IPS-NIHi11 (cell line): ENCODE measurements at regions not wholly inside any gene's neighbourhood (a gene's known extent, or its start where the extent isn't known, plus 50 kb on each side); places are given as distances from the start of the nearest gene placed in this dataset.
"Not testable (repeated sequence)": the region's sequence is repeated elsewhere in the genome, so short reads cannot be mapped to it uniquely, and the experiment has no call there.

Experiments used
- DNase-seq: peaks from one replicate; pipeline ENCODE4 v3.0.0; 2012; ENCODE audit warnings: mixed read lengths, low spot score

DNA sequence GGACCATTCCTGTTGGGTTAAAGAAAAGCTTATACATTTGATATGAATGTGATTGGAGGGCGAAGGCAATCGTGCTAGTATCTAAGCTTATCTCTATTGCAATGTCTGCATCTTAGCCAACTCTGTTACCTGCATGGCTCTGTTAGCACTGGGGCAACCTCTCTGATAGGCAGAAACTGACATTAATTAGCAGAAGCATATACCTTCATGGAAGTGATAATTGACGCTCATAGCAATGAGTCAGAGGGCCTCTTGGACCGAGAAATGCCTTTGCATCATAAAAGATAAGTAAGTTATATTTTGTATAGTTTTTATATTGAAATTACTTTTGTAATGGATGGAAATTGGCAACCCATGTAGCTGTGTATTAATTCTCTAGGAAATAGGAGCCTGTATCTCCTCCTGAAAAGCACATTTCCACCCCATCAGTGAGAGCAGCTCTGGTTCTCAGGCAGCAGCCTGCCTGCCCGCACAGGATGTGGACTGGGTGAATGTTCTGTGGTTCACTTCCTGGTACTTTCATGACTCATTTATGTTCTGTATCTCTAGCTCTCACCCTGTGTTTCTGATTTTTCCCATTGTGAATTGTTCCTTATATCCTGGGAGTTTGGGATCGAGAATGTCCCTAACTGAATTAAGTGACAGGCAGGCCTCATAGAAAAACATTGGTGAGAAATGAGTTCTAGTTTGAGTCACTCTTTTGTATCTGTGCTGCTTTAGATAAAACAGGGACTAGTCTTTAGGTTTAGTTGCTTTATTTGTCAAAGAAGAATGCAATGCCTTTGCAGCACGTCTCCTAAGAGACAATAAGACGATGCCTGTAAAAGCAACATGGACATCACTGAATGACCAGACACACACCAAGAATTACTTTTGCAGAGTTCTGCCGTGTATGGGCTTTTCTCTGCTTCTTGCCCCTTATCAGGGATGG lies 344.9 kb downstream of the DCDC2C start:
- no peak for DNase-seq

DNA sequence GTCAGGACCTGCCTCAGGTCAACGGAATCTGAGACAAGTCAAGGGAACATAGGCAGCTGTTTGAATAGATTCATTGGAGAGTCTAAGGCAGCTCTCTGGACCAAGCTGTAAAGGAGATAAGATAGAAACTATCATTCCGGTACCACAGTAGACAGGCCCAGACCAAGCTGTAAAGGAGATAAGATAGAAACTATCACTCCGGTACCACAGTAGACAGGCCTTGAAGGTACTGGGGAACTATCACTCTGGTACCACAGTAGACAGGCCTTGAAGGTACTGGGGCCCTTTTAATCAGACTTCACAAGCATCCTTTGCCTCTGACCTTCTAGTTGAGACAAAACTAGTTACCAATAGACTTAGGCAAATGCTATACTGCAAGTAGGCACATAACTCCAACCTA lies 346.1 kb downstream of the DCDC2C start:
- DNase-seq, result no peak

DNA sequence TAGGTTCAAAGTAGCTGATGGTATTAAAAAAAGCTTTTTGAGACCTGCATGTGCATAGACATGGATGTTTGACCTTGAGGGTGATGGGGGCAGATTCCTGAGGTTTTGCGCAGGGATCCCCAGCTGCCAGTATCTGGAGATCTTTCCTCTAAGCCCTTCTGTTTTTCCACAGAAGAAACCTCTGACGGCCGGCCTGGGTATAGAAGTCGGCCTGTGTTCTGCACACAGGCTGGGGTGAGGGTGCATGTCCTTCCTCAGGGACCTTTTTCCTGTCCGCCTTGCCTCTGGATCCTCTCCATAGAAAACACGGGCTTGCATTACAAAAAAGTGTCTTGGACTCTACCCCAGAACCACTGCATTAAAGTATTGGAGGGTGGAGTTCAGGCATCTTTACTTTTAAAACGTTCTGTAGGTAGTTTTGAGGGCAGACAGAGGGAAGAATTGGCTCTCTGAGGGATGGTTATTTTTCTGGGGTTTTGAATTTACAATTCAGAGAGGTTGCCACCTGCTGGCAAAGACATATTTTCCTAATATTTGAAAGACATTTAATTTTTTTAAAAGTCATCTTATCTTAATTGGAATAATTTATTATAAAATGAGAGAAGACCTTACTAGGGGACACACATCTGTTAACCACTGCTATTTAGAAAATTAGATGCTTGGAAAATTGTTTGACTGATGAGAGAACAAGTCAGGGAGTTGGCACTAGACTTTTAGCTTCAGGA lies 350.6 kb downstream of the DCDC2C start:
- no peak for DNase-seq

DNA sequence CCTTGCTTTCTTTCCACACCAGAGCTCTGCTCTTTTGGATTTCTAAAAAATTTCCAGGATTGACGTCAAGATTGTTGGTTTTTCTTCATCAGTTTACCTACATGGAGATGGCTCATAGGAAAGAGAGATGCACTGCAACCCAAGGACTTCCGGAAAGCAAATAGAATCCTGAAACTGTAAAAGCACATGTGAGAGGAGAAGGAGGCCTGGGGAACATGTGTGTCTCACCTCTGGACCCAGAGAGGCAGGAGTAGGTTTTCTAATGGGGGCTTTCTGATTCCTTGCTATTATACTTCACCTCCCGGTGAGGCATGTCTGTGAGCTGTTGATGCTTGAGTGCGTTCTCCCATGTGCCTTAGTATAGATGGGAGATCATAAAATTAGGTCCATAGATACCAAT lies 362.8 kb downstream of the DCDC2C start:
- no peak for DNase-seq

DNA sequence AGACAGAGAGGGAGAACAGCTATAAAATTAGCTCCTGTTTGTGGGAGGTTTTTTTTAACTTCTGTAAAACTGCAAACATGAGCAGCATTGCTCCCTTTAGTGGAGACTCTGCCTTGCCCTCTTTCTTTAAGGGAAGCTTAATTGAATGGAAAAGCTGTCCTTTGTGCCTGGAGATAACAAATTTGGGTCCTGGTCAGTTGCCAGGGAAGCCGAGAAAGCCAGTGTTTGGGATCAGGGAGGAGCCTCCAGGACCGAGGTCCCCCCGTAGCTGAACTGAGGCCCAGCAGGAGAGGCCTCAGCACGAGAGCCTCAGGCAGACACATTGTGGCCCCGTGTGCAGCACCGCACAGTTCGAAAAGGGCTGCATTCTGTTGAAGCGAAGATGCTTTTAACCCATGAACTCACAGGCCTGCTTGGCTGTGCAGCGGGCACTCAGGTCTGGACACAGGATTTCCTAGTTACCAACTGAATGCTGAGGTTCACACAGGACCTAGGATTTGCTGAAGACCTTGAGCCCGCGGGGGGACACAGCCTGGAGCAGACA lies 369.7 kb downstream of the DCDC2C start:
- DNase-seq, result no peak

DNA sequence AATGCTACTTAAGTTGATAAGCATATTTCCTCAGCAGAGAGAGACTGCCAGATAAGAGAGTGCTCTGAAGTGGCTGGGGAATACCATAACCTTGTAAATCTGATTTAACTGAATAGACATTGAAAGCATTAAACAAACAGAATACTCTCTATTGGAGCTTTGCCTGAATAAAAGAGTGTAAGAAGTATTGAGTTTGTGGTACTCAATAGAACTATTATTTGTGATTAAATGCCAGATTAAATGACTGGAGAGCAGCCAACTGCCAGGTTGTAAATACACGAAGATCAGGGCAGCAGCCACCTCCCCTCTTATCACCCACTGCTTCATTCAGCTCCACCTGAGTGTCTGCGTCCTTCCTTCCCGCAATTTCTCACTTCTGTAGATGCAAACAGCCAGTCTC lies 373.6 kb downstream of the DCDC2C start:
- no peak for DNase-seq

DNA sequence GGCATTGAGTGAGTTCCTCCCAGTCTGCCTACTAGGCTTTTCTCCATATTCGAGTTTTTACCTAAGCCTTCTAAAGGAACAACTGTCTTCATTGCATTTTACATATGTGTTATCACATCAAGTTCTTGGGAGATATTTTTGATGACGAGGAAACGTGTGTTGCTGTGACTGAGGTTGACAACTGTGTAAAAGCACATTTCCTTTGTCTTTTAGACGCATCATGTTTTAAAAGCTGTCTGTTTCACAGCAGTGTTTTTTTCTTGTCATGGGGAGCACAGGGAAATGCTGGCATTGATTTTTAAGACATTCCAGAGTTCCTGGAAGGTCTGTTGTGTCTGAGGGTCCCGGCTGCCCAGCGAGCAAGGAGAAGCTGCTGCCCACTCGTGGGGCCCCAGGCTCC lies 381.8 kb downstream of the DCDC2C start:
- DNase-seq, result no peak

DNA sequence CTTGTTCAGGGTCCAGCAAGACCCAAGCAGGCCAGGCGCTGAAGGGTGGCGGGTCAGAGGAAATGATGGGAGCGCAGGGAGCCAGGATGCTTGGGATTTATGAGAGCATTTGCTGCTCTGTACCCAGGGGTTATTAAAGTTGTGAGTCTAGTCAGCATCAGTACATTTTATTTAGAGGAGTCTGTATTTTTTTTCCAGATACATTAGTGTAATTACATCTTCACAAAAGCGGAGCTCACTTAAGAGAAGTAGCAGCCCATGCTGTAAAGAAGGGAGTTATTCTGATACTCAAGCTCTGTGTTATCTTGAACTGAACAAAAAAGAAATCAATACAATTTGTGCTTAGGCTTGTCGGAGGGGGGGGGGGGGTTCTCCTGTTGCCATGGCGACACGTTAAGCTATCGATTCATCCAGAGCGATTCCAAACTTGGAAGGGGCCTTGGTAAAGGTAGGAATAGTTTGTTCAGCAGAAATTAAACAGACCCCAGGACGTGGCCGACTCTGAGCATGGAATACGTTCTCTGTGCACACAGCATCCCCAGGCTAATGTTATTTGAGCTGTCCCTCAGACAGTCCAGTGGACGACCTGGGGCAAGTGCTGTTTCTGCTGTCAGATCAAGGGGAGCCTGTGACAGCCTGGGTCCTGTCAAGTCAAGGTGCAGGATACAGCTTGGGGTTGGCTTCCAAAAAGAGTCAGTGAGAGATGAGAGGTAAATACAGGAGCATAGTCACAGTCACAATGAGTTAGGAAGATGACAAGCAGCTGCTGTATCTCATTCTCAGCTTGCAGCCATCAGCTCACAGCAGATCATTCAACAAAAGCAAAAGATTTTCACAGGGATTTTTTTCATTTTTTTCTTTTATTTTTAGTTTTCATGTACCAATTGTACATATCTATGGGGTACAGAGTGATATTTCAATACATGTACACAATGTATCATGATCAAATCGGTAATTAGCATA lies 387.6 kb downstream of the DCDC2C start:
- DNase-seq, result no peak

DNA sequence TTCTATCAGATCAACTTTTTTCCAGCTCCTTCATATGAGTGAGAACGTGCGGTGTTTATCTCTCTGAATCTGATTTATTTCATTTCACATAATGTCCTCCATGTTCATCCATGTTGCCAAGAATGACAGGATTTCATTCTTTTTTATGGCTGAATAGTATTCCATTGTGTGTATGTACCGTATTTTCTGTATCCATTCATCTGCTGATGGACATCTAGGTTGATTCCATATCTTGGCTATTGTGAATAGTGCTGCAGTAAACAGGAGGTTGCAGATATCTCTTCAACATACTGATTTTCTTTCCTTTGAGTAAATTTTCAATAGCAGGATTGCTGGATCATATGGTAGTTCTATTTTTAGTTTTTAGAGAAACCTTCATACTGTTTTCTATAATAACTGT lies 388.5 kb downstream of the DCDC2C start:
- DNase-seq, result no peak

DNA sequence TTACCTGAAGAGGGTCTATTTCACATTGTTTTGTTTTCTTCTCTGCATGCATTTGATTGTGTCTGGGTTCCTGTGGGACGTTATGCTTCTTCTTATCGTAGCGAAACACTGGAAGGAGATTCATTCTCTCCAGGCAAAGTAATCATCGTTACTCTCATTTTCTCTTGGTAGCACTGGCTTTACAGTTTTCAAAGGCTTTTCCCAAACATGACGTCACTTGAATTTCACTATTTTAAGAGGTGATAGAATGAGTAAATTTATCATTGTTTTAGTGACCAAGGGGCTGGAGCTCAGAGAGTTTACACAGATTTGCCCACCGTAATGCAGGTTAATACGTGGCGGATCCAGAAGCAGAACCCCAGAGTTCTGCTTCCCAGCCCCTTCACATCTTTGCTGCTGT lies 391.4 kb downstream of the DCDC2C start:
- no peak for DNase-seq

DNA sequence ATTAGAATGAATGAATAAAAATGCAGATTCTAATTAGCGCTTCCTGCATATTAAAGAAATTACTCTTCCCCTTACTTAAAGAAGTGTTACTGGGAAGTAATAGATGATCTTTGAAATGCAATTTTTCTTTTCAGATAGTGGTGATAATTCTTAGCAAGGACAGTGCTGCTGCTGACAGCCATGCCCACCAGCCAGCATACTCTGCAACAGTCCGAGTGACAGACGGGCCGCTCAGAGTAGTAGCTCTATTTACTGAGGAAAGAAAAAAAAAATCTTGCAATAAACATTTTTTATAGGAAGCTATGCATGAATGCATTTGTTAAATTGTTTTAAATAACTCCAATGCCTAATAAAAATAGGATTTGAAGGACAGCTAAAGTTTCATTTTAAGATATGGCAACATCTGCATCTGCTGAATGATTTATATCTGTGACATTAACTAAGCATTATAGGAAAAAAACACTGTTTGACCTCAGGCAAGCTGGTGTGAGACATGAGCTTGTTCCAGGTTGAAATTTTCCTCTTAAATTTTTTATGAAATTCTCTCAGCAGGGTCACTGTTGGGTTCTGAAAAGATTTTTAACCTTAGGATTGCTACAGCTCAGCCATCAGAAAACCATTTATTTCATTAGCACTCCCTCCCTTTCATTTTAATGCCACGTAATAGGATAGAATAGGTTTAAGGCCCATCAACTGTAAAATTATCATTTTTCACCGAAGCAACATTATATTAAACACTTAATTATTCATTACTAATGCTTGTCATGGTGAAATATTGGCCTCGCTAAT lies 393.8 kb downstream of the DCDC2C start:
- DNase-seq, result no peak

DNA sequence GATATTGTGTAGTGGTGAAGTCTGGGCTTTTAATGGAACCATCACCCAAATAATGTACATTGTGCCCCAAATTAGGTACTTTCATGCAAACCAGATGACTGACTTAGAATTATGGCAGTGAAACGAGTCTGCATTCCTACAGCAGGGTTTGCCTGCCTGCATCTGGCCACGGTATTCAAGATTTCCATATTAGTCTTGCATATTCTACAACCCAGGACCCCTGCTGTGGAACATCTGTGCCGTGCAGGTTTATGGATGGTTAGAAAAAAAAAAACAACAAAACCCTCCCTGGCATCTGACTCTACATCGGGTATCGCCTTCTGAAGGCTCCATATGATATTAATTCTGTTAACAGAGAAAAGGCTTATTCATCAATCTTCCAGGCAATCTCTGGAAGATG lies 394.8 kb downstream of the DCDC2C start:
- DNase-seq, result no peak

DNA sequence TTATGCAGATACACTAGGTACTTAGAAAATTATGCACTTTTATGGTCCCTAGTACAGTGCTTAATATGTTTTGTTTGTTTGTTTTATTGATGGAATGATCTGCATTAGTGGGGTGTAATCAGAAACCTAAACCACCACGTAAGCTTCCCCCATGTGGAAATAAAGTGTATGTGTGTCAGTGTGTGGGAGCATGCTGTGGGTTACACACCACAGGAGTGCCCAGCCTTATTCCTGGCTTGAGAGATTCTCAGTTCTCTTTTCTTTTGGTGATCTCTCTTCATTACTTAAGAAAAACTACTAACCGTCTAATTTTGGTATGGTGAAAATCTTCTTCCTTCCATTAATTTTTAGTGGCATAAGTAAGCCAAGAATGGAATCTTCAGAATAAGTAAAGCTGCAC lies 398.6 kb downstream of the DCDC2C start:
- no peak for DNase-seq

DNA sequence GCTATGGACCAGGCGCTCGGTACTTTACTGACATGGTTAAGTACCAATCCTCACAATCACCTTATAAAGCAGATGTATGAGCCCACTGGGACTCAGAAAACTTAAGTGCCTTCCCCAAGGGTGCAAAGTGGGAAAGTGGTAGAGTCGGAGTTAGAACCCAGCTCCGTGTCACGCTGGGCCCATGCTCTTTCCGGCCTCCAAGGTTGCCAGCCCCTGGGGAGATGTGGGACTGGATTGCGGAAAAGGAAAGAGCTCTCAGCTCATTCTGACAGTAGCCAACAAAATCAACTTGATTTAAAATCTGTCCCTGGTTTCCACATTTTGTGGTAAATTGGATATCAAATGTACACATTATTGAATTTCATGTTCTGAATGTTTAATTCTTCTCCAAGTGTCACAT lies 403.8 kb downstream of the DCDC2C start:
- DNase-seq, result no peak

DNA sequence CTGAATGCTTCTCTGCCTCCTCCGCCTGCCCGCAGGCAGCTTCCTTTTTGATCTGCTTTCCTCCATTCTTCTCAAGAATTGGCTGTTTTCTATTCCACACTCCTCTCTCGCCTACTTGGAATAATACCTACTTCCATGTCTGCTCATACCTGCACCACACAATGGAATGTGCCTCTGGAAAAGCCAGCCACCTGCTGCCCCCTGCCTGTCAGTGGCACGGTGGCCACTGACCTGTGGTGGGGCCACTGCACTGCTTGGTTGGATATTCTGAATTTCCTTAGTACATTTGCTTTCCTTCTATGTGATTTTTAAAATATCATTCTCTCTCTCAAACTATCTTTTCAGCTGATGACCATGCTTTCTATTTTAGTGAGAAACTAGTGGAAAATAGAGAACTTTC lies 406.9 kb downstream of the DCDC2C start:
- no peak for DNase-seq

DNA sequence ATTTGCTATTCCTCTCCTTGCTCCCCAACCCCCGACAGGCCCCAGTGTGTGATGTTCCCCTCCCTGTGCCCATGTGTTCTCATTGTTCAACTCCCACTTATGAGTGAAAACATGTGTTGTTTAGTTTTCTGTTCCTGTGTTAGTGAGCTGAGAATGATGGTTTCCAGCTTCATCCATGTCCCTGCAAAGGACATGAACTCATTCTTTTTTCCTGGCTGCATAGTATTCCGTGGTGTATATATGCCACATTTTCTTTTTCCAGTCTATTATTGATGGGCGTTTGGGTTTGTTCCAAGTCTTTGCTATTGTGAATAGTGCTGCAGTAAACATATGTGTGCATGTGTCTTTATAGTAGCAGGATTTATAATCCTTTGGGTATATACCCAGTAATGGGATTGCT lies 412.1 kb downstream of the DCDC2C start:
- DNase-seq, result not testable (repeated sequence)

DNA sequence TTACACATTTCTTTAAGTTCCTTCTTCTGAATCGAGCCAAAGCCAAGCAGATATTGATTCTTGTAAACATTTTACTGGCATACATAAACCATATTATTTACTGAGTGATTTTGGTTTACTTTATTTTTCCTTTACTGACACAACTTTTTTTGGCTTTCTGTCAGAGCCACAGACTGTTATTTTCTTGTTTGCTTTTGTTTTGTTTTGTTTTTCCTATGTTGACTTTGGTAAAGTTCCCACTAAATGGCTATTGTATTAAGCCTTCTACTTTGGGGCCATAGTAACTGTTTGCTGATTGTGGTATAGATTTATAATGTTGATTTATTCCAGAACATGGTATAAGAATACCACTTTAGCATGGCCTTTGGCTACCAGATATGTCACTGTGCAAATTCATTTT lies 419.4 kb downstream of the DCDC2C start:
- no peak for DNase-seq

DNA sequence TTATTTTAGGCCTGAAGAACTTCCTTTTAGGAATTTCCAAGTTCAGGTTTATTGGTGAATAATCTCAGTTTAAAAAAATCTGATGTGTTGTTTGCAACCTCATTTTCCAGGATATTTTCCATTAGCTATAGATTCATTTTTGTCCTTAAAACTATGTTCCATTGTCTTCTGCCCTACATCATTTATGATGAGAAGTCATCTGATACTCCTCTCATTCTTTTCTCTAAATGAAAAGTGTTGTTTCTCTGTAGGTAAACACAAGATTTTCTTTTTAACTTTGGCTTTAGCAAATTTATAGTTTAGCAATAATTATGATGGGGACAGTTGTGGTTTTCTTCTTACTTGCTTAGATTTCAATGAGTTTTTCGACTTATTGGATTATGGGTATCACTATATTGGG lies 427.3 kb downstream of the DCDC2C start:
- DNase-seq, result no peak

DNA sequence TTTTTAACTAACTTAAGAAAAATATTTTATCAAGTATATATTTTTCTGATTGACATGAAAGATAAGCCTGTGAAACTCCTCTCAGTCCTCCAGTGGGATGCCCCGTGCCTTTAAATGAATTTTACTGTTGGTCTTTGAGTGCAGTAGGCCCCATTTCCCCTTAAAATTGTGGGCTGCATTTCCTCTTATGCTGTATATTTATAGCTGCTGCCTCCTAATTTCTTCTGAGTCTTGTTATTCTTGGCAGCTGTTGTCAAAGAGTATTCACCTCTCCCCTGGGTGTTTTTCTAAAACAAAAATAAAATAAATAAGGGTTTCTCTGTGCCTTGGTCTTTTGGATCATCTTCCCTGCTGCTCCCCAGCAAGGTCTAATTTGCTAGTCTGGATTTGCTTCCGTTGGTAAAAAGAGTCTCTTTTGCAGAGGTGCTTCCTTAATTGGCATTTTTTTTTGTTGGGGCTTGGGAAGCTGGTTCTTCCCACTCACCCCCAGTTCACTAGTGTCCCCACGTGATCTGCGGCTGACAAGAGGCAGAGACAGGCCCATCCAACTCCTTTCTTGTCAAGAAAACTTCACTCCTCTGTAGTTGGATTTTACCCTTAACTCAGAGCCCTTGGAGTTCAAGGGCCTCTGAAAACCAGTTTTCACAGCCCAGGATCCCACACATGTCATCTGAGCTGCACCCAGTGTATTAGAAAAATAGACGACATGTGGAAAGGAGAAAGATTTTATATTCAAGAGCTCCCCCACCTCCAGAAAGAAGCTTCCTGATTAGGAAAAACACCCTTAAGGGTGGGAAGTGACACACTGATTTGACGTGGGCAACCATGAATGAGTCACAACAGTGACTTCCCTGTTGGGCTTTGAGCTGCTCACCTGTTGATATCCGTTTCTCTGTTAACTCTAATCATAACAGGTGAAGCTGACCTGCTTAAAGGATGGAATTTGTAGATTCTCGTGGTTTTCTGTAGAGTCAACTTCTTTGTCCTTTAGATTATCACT lies 431.5 kb downstream of the DCDC2C start:
- DNase-seq, result no peak

DNA sequence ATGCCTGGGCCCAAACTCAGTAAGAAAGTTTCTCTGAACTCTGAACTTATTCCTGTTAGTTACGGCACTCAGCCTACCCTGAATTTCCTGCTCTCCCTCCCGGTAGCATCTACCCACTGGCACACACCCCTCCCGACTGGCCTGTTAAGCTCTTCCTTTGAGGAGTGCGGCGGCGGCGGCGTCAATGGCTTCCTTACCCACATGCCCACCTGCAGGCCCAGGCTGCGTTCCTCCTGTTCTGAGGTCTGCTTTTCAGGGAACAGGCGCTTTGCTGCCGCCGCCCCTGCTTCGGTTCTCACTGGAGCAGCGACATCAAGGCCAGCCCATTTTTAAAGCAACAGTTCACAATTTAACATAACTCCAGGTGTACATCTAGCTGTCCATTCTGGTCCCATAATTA lies 432.4 kb downstream of the DCDC2C start:
- peak; percentile 29 for DNase-seq
